GM18511 (cell line): ENCODE measurements at regions not wholly inside any gene's neighbourhood (a gene's known extent, or its start where the extent isn't known, plus 50 kb on each side); places are given as distances from the start of the nearest gene placed in this dataset.
"Not testable (repeated sequence)": the region's sequence is repeated elsewhere in the genome, so short reads cannot be mapped to it uniquely, and the experiment has no call there.

Experiments
- ATAC-seq: cut with Tn5 transposase; IDR thresholded peaks from one replicate; pipeline ENCODE4 v1.9.1; 2021; ENCODE audit warnings: mild to moderate bottlenecking, moderate library complexity; ENCODE audit not compliant: unreplicated experiment

DNA sequence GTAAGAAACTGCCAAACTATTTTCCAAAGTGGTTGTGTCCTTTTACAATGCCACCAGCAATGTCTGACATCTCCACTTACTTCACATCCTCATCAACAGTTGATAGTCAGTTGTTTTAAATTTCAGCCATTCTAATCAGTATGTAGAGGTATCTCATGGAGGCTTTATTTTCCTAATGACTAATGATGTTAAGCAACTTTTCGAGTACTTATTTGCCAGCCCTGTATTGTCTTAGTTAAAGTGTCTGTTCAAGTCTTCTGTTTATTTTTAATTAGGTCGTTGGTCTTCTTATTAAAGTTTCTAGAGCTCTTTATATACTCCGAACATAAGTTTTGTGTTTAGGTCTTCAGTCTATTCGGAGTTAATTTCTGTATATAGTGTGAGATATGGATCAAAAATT is 54.9 kb upstream of the NBPF12 start:
- not testable (repeated sequence) for ATAC-seq

DNA sequence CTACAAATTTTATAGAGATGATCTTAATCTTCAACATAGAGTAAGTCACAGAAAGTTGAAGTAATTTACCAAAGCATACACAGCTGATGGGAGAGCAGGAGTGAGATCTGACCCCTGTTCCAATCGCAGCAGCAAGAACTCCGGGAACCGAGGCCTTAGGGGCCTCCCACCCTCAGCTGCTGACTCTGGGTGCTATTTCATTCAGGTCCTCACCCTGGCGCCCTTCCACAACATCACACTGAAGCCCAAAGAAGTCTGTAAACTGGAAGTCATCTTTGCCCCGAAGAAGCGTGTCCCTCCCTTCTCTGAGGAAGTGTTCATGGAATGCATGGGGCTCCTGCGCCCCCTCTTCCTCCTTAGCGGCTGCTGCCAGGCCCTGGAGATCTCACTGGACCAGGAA is 57.0 kb upstream of the NBPF12 start:
- ATAC-seq = not testable (repeated sequence)

DNA sequence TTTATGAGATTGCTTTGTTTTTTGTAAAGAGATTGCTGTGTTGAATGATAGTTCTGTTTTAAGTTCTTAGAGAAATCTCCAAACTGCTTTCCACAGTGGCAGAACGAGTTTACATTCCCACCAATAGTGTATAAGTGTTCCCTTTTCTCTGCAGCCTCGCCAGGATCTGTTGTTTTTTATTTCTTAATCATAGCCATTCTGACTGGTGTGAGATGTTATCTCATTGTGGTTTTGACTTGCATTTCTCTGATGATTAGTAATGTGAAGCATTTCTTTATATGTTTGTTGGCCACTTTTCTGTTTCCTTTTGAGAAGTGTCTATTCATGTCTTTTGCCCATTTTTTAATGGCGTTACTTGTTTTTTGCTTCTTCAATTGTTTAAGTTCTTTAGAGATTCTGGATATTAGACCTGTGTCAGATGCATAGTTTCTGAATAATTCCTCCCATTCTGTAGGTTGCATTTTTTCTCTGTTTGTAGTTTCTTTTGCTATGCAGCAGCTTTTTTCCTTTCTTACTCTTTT is 74.3 kb upstream of the NBPF12 start:
- ATAC-seq = not testable (repeated sequence)

DNA sequence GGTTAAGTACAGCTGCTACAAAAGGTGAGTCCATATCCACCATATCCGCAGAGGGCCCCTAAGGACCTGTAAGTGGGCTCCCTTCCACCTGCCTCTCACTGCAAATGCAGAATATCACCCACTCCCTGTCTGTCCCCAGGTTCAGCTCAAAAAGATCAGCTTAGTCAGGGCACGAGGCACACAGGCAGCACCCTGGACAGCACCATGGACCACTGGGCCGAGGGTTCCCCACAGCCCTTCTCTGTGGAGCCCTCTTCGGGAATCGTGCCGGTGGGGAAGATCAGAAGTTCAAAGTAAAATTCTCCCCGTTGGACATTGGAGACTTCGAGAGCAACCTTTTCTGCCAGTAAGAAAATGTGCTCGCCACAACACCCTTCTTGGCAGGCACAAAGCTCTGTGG is 85.0 kb upstream of the NBPF12 start:
- not testable (repeated sequence) for ATAC-seq

DNA sequence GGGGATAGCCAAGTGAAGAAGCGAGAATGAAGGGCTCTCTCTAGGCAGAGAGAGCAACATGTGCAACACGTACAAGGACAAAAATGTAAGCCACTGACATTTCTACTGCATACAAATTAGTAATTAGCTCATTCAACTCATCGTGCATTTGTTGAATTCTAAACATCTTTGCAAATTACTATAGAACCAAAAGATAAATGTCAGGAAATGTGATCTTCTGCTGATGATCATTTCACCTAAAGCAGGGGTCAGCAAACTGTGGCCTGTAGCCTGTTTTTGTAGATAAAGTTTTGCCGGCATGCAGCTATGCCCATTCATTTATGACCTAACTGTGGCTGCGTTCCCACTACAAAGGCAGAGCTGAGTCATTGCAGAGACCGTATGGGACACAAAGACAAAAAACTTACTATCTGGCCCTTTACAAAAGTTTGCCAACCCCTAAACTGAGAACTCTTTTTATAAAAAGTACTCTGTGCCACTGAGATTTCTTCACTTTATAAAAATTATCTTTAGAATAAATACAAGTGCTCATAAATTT is 87.7 kb upstream of the NBPF12 start:
- not testable (repeated sequence) for ATAC-seq

DNA sequence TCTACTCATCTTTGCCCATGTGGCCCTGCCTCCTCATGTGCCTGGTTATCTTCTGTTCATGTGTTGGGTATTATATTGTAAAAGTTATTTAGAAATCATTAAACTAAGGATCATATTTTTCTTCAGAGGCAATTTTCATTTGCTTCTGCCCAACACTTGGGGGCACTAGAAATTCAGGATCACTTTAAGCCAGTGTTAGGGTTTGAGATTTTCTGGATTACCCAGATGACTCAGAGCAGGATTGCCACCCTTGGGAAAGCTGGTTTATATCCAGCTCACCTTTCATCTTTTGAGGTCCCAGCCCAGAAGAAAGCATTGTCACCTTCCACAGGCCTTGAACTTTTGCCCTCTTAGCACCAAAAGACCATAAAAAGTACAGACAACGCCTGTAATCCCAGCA is 99.4 kb upstream of the NBPF12 start:
- not testable (repeated sequence) for ATAC-seq

DNA sequence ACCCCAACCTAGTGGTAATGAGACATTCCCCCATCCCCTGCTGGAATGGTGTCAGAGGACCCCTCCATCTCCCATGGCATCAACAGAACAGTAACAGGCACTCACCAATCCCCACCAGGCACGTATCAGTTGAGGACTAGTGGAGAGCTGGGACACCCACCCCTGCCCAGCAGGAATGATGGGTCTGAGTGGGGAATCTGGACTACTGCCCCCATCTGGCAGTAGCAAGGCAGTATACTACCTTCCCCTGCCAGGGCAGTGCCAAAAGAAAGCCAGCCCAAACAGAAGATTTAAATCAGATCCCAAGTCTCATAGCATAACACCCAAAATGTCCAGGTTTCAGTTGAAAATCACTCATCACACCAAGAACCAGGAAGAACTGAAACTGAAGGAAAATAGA is 111.2 kb upstream of the NBPF12 start:
- not testable (repeated sequence) for ATAC-seq

DNA sequence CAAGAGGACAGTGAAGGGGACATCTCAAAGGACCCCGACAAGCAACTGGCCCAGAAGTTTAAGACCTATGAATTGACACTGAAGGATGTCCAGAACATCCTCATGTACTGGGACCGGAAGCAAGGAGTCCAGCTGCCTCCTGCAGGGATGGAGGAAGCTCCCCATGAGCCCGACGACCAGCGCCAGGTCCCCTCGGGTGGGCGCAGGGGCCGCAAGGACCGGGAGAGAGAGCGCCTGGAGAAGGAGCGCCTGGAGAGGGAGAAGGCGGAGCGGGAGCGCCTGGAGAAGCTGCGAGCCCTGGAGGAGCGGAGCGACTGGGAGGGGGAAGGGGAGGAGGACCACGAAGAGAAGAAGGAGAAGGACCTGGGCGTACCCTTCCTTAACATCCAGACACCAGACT is 143.9 kb upstream of the NBPF12 start:
- not testable (repeated sequence) for ATAC-seq

DNA sequence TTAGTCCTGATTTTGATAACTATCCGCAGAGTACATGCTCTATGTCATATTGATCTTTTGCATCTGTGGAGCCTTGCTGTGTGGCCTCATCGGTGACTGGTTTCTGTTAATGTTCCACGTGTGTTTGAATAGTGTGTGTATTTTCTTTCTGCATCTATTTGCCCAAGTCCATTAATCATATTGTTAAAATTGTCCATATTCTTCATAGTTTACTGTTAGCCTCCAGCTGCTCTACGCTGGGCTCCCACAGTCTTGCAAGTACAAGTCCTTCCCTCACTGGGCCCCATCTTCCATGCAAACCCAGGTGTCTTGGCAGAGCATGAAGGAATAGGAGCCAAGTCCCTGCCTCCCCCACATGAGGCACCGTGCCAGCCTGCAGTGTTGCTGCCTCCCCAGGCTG is 145.4 kb upstream of the NBPF12 start:
- not testable (repeated sequence) for ATAC-seq

DNA sequence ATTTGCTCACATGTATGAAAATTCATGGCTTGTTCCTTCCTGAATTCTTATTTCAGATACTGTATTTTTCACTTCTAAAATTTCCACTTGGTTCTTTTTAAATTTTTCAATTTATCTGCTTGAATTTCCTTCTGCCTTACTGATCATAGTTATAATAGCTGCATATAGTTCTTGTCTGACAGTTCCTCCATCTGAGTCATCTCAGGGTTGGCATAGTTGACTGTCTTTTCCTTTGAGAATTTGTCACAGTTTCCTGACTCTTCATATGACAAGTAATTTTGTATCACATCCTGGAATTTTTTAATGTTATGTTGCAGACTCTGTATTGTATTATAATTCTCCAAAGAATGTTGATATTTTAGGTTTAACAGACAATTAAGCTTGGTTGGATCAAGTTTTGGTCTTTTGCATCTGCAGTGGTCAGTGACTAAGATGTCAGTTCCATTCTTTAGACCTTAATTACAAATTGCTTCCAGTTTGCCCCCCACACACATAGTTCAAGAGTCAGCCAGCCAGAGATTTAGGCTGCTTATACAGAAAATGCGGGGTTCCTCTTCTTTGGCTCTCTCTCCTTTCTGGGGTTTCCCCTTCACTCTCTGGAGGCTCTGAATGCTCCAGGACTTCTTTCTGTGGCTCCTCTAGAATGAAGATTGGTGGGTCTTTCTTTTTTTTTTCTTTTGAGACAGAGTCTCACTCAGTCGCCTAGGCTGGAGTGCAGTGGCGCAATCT is 153.7 kb upstream of the NBPF12 start:
- ATAC-seq = not testable (repeated sequence)

DNA sequence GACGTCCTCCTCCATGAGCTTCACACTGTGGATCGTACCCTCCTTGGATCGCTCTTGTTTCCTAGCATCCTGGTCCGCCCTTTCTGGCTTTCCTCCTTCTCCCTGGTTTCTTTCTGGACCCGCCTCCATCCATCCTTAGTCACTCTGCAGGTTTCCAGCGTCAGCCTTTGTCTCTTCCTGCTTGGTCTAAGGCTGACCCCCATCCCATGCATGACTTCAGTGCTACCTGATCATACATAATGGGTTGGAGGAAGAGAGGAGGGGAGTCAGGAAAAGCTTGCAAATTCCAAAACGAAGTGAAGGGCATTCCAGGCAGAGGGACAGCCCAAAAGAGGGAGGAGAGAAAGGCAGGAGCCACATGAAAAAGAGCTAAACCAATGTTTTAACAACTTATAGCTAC is 156.9 kb upstream of the NBPF12 start:
- not testable (repeated sequence) for ATAC-seq

DNA sequence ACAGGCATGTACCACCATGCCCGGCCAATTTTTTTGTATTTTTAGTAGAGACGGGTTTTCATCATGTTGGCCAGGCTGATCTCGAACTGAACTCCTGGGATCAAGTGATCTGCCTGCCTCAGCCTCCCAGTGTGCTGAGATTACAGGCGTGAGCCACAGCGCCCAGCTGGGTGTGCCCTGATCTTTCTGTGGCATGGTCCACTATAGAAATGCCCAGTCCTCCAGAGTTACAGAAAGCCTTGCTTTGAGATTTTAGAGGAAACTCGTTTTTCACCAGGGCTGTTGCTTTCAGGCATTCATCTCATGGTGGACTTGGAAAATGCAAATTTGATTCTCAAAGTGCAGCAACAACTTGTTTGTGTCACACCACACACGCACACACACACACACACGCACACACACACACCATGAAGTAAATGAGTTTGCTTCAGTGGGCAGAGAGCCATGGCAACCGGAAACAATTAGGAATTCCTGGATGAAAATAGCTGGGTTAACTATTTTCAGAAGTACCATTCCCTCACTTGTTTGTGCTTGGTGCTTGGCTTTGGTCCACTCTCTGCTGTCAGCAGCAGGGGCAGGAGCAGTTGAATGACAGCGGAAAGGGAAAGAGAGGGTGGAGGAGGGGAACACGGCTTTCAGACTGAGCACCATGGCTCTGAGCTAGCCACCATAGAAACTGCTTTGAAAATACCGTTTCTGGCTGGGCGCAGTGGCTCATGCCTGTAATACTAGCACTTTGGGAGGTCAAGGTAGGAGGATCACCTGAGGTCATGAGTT is 160.1 kb upstream of the NBPF12 start:
- ATAC-seq = not testable (repeated sequence)

DNA sequence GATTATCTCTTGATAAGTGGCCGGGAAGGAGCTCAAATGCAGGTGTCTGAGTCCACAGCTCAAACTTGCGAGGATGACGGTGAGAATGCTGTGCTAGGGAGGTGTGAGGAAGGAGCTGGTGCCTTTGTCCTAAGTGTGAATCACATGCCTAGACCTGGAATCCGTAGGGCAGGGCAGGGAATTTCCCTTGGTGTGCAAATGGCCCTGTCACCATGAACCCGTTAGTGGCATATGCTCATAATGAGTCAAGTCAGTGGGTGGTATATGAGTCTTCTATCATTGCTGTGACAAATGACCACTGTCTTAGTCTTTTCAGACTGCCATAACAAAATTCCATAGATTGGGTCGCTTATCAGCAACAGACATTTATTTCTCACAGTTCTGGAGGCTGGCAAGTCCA is 163.1 kb upstream of the NBPF12 start:
- ATAC-seq = not testable (repeated sequence)

DNA sequence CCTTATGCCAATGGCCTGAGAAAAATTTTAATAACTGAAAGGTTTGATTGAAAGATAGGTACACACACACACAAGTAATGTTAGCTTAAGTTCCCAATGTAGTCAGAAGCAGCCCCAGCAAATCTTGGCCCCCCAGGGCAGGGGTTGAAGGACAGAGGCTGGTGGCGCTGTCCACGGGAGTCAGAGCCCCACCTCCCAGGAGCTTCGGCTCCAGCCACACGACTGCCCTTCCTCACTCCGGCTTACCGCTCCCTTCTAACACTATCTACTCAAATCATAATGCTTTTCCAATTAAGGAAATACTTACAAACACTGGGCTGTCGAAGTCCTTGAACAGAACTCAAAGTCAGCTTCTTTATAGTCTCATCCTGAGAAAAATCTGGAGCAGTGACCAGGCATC is 163.9 kb upstream of the NBPF12 start:
- ATAC-seq = not testable (repeated sequence)

DNA sequence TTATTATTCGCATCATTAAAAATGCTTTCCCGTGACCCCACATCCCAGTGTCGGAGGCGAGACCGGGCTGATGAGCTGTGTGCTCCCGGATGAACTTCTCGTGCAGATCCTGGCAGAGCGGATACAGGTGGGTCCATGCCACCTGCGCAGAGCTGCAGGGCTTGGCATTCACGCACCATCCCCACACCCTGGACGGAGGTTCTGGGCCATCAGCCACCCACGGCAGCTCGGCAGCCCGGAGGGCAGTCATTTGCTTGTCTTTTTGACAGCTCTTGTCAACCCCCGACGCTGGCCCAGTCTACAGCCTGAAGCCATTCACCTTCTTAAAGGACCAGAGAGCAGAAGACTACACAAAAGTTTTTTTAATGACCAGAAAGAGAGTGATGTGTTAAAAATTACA is 166.7 kb upstream of the NBPF12 start:
- ATAC-seq = not testable (repeated sequence)

DNA sequence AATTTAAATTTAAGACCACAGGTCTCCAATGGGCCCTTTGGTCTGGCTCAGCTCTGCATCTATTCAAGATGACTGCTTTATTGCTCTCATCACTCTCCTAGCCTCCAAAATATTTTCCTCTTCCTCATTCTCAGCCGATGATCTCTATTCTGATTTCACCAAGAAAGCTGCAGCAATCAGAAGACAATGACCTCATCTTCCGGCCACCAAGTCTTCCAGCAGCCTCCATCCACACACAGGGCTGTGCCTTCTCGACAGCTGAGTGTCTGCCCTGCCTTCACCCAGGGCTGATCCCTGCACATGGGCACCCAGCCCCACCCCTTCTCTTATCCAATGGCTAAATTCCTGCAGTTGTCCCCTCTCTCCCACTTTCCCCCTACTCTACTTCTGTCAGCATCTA is 167.1 kb upstream of the NBPF12 start:
- ATAC-seq = not testable (repeated sequence)

DNA sequence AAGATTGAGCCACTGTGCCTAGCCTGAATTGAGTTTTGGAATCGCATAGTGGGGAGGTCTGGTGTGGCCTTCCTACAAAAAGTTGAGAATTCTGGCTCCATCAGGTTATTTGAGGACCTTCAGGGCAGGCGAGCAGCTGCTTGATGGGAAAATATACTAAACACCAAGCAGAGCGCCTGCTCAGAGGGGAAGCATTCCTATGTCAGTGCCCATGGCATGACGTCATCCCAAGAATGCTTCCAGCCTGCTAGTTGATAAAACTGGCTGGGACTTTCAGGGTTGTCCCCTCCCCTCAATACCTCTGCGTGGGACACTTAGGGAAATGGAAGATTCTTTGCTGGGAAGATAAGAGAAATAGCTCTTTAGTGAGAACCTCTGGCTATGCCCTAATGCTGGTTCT is 174.9 kb upstream of the NBPF12 start:
- not testable (repeated sequence) for ATAC-seq

DNA sequence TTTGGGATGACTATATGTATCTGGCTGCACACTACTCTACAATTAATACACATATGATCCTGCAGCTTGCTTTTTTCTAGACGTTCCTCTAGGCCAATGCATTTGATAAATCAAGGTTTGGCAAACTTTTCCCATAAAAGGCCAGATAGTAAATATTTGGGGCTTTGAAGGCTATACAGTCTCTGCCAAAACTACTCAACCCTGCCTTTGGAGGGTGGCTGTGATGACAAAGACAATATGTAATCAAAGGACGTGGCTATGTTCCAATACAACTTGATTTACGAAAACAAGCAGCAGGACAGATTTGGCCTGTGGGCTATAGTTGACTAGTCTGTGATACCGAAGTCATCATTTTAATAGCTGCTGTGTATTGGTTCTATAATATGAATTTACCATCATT is 181.3 kb upstream of the NBPF12 start:
- not testable (repeated sequence) for ATAC-seq

DNA sequence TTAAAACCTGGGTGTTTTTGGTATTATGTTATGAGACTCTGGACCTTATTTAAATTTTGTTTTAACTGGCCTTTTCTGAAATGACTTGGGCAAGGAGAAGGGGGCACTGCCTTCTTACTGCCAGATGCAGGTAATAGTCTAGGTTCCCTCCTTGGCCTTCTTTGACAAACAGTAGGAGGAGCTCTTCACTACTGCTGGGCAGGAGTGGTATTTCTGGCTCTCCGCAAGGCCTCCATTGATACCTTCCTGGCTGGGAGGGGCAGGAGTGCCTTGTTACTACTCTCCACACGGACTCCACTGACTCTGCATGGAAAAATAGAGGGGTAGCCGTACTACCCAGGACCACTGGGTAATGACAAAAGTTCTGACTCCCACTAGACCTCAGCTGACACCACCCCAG is 189.4 kb upstream of the NBPF12 start:
- not testable (repeated sequence) for ATAC-seq

DNA sequence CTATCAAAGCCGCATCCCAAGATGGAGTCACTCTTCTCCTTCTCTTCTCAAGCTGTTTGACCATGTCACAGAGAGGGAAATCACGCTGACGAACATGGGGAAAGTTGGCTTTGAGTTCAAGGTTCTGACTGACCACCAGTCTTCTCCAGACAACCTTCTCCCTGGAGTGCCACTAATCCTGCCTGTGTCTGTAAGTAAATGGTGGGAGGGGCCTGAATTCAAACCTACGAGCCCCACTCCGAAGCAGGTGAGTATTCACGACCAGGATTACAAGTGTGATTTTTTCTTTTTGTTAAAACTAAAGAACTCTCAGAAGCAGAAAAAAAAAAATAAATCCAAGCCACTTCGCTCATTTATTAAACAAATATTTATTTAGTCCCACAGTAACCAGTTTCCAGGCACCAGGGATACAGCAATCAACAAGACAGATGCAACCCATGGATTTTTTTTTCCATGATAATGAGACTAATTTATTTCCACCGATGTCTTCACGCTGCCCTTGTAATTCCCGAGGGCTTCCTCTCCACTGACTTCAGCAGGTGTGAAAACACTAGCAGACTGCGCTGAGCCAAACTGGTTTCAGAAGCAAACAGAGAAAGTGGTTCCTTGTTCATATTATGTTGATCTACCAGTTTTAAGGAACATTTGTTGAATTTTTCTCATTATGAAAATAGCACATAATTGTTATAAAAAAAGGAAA is 206.0 kb upstream of the NBPF12 start:
- not testable (repeated sequence) for ATAC-seq
